Stomach (tissue), 8 donors: ENCODE measurements at regions not wholly inside any gene's neighbourhood (a gene's known extent, or its start where the extent isn't known, plus 50 kb on each side); places are given as distances from the start of the nearest gene placed in this dataset.

Source experiments
- DNase-seq, 2 donors: peaks; one replicate each; pipeline versions ENCODE4 v3.0.0 to v3.0.0-alpha.2; 2013 to 2019
- H3K27ac ChIP-seq, 5 donors: fragments of 200-600 bp in 4 of 5; sonication (generic) in 4 of 5; one replicate each; pipeline ENCODE4 v1.5.1; 2013 to 2019; ENCODE audit warnings: mild to moderate bottlenecking in 1 of 5, moderate library complexity in 1 of 5
- H3K27me3 ChIP-seq, 3 donors: fragments of 200-600 bp; sonication (generic); one replicate each; pipeline ENCODE4 v1.5.1; 2017 to 2019; ENCODE audit warnings: mixed run types in 1 of 3
- H3K36me3 ChIP-seq, 4 donors: fragments of 200-600 bp; sonication (generic); 1 replicate in 3 of 4; 2 replicates in 1 of 4; pipeline ENCODE4 v1.5.1; 2016 to 2019
- H3K4me1 ChIP-seq, 4 donors: fragments of 200-600 bp; sonication (generic); one replicate each; pipeline ENCODE4 v1.5.1; 2016 to 2019
- H3K4me3 ChIP-seq, 4 donors: fragments of 200-600 bp; sonication (generic) in 3 of 4; one replicate each; pipeline ENCODE4 v1.5.1; 2016 to 2019; ENCODE audit warnings: mild to moderate bottlenecking in 1 of 4
- H3K9me3 ChIP-seq, 4 donors: fragments of 200-600 bp; sonication (generic); one replicate each; pipeline ENCODE4 v1.5.1; 2016 to 2019
- CTCF ChIP-seq, 7 experiments: fragments of 450-650 bp in 4 of 7; fragments of 200-600 bp in 3 of 7; sonication (generic) in 3 of 7; IDR thresholded peaks; one replicate each; pipeline ENCODE4 v1.5.1; 2016 to 2019; ENCODE audit warnings: antibody characterized with exemption in 7 of 7, control low read depth in 2 of 7, mild to moderate bottlenecking in 1 of 7
- EP300 ChIP-seq: sonication (generic); formaldehyde crosslinking; IDR thresholded peaks from one replicate; pipeline ENCODE4 v1.6.1; 2017; ENCODE audit warnings: antibody characterized with exemption
- POLR2A ChIP-seq, 4 donors: fragments of 450-650 bp; IDR thresholded peaks; one replicate each; pipeline ENCODE4 v1.6.1; 2016; ENCODE audit warnings: antibody characterized with exemption in 4 of 4, control low read depth in 2 of 4, mild to moderate bottlenecking in 1 of 4, moderate library complexity in 1 of 4
- POLR2AphosphoS5 ChIP-seq, 3 donors: sonication (generic); formaldehyde crosslinking; IDR thresholded peaks; one replicate each; pipeline ENCODE4 v1.6.1; 2016; ENCODE audit warnings: antibody characterized with exemption in 3 of 3
- whole genome bisulfite sequencing, 5 donors: extraction: QIAGEN DNeasy Blood & Tissue Kit in 3 of 5; methylation state at CpG; one replicate each; pipeline versions ENCODE4 v1.1.5 to v1.1.7; 2013 to 2018; 5-methylcytosine and 5-hydroxymethylcytosine counted together
- intact Hi-C: fragments of 100-400 bp; cut with DNase I; formaldehyde crosslinking; loops from one replicate; pipeline ENCODE4 v1.15.1; 2023; ENCODE audit warnings: low total_unique reads
- donor health status: healthy with polysubstance abuse.
- donor health status: Bipolar disorder and iron deficiency.
- donor health status: healthy.

GRCh38 chr10:9913876-9914514 lies 1103.7 kb upstream of the CELF2 start:
- Histone ChIP-seq H3K36me3 (no peaks in the 10 kb centered on the region), H3K27ac (no peak overlapping the region), H3K27me3 (no peaks in the 10 kb centered on the region), H3K4me3 (no peak overlapping the region), H3K4me1 (no peaks in the 10 kb centered on the region), H3K9me3 (no peaks in the 10 kb centered on the region)
- intact Hi-C loops, result no loop called here
- 52 to 67% (median 60%) methylated on average over 5 of the region's 5 CpGs for WGBS, 5 donors
- DNase-seq, result no peak
- no peak for TF ChIP-seq CTCF (IDR thresholded peaks at IDR 0.05)
- TF ChIP-seq POLR2AphosphoS5 (IDR thresholded peaks at IDR 0.05), result no peak
- no peak for TF ChIP-seq POLR2A (IDR thresholded peaks at IDR 0.05)
- TF ChIP-seq EP300, result no peak

GRCh38 chr10:9921544-9921943 lies 1096.1 kb upstream of the CELF2 start:
- H3K36me3 ChIP-seq, result no peaks in the 10 kb centered on the region
- intact Hi-C loops, result no loop called here
- H3K4me1 ChIP-seq, result no peaks in the 10 kb centered on the region
- TF ChIP-seq CTCF (IDR thresholded peaks at IDR 0.05) (no peak), POLR2A (IDR thresholded peaks at IDR 0.05) (no peak), EP300 (no peak), POLR2AphosphoS5 (IDR thresholded peaks at IDR 0.05) (no peak)
- no peaks in the 10 kb centered on the region for H3K27me3 ChIP-seq
- H3K9me3 ChIP-seq, result no peaks in the 10 kb centered on the region
- H3K27ac ChIP-seq, result no peak overlapping the region
- H3K4me3 ChIP-seq, result no peak overlapping the region
- DNase-seq, result no peak
- WGBS, 5 donors, result 50 to 58% (median 57%) methylated on average over 4 of the region's 4 CpGs

- Histone ChIP-seq H3K9me3 (no peaks in the 10 kb centered on the region), H3K4me1 (no peaks in the 10 kb centered on the region), H3K27me3 (no peaks in the 10 kb centered on the region), H3K27ac (no peak overlapping the region), H3K36me3 (no peaks in the 10 kb centered on the region), H3K4me3 (no peak overlapping the region)
- no peak for TF ChIP-seq POLR2AphosphoS5 (IDR thresholded peaks at IDR 0.05)
- no peak for TF ChIP-seq EP300
- no peak for DNase-seq
- intact Hi-C loops, result no loop called here
- 81 to 88% (median 87%) methylated on average over 10 of the region's 10 CpGs for WGBS, 5 donors
Observed at GRCh38 chr10:9922126-9922870, 1095.4 kb upstream of the CELF2 start.

GRCh38 chr10:9926003-9926402 lies 1091.7 kb upstream of the CELF2 start:
- Histone ChIP-seq H3K4me1 (no peaks in the 10 kb centered on the region), H3K27me3 (no peaks in the 10 kb centered on the region), H3K4me3 (no peak overlapping the region), H3K36me3 (no peaks in the 10 kb centered on the region), H3K9me3 (no peaks in the 10 kb centered on the region), H3K27ac (no peak overlapping the region)
- no peak for DNase-seq
- WGBS, 5 donors, result 66 to 79% (median 70%) methylated on average over 3 of the region's 3 CpGs
- TF ChIP-seq POLR2A (IDR thresholded peaks at IDR 0.05), result no peak
- no peak for TF ChIP-seq CTCF (IDR thresholded peaks at IDR 0.05)
- no peak for TF ChIP-seq POLR2AphosphoS5 (IDR thresholded peaks at IDR 0.05)
- no peak for TF ChIP-seq EP300
- intact Hi-C loops, result no loop called here

- Histone ChIP-seq H3K27ac (no peak overlapping the region), H3K9me3 (no peaks in the 10 kb centered on the region), H3K4me1 (no peaks in the 10 kb centered on the region), H3K27me3 (no peaks in the 10 kb centered on the region), H3K36me3 (no peaks in the 10 kb centered on the region), H3K4me3 (no peak overlapping the region)
- WGBS, 5 donors, result 56 to 75% (median 67%) methylated on average over 2 of the region's 2 CpGs
- no peak for TF ChIP-seq CTCF (IDR thresholded peaks at IDR 0.05)
- TF ChIP-seq POLR2A (IDR thresholded peaks at IDR 0.05), result no peak
- no peak for TF ChIP-seq EP300
- TF ChIP-seq POLR2AphosphoS5 (IDR thresholded peaks at IDR 0.05), result no peak
- no peak for DNase-seq
- intact Hi-C loops, result no loop called here
Observed at GRCh38 chr10:9926881-9927280, 1090.8 kb upstream of the CELF2 start.
